ENCODE measurements at regions not wholly inside any gene's neighbourhood (a gene's known extent, or its start where the extent isn't known, plus 50 kb on each side); places are given as distances from the start of the nearest gene placed in this dataset.

DNA sequence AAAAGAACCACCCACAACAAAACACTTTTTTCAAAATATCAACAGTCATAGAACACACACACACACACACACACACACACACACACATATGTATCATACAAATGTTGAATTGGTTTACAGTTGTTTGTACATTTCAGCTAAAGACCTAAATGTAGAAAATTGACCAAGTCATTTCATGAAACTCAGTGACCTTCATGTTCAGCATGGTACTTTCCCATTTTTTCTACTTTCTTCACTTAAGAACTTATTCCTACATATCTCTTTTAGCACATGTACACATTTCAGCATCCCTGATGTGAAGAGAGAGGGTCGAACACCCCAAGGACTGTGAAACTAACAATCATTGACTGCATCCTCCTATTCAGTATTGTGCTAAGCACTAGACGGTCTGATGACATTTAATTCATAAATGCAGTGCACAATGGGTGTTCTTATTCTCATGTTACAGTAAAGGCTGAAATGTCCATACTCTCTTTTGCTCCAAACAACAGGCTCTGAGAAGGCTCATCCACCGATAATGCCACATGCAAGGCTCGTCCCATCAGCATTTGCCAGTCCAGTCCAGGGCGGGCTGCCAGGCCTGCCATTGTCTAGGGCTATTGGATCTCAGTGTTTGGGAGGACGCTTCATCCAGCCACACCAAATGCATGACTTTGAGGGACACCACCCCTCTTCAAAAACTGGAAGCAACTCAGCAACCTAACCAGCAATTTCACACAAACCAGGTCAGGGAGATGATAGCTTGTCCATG is 150.1 kb upstream of the RUNX1 start:
- FAIRE-seq (no peak), ATAC-seq (no peak), DNase-seq (ENCODE audit: low read depth in 1 of 2, low spot score in 1 of 2) (no peak)
- H3K4me2 ChIP-seq, result no peak overlapping the region
- peak overlapping the region in 1 of 2 experiments; percentile 50; a peak in 2 of 6 replicates for H3K27ac ChIP-seq
- CTCF ChIA-PET, result interaction anchor here (0.6 kb wide), 1 partner anchor 13 kb away, joined by 3 read pairs; no protein-coding TSS in a partner anchor
- TF ChIP-seq, protein P1, sequence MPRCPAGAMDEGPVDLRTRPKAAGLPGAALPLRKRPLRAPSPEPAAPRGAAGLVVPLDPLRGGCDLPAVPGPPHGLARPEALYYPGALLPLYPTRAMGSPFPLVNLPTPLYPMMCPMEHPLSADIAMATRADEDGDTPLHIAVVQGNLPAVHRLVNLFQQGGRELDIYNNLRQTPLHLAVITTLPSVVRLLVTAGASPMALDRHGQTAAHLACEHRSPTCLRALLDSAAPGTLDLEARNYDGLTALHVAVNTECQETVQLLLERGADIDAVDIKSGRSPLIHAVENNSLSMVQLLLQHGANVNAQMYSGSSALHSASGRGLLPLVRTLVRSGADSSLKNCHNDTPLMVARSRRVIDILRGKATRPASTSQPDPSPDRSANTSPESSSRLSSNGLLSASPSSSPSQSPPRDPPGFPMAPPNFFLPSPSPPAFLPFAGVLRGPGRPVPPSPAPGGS (IDR thresholded peaks at IDR 0.05), result no peak
- TF ChIP-seq PHF8 (IDR thresholded peaks at IDR 0.05; ENCODE audit: borderline replicate concordance, low read depth) (no peak), RAD21 (conservative IDR thresholded peaks at IDR 0.05 in 1 of 2, IDR thresholded peaks at IDR 0.05 in 1 of 2) (no peak), SMC3 (IDR thresholded peaks at IDR 0.05) (no peak), JUN (IDR thresholded peaks at IDR 0.05) (no peak), NFE2L2 (conservative IDR thresholded peaks at IDR 0.05; ENCODE audit: low read length) (no peak), TFCP2L1 (CRISPR knock-in tag; IDR thresholded peaks at IDR 0.05) (no peak), KDM1A (IDR thresholded peaks at IDR 0.05; ENCODE audit: low read depth) (no peak), TP53 (CRISPR knock-in tag; IDR thresholded peaks at IDR 0.05) (no peak), FOSB (CRISPR knock-in tag; IDR thresholded peaks at IDR 0.05) (no peak), CHD4 (IDR thresholded peaks at IDR 0.05; ENCODE audit: borderline replicate concordance) (no peak), SREBF2 (IDR thresholded peaks at IDR 0.05) (no peak), CBX2 (IDR thresholded peaks at IDR 0.05; ENCODE audit: borderline replicate concordance, low read depth) (no peak)
- TF ChIP-seq, protein P2, sequence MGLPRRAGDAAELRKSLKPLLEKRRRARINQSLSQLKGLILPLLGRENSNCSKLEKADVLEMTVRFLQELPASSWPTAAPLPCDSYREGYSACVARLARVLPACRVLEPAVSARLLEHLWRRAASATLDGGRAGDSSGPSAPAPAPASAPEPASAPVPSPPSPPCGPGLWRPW (IDR thresholded peaks at IDR 0.05), result no peak
- TF ChIP-seq, protein P3, sequence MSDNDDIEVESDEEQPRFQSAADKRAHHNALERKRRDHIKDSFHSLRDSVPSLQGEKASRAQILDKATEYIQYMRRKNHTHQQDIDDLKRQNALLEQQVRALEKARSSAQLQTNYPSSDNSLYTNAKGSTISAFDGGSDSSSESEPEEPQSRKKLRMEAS (IDR thresholded peaks at IDR 0.05), result no peak
- TF ChIP-seq, protein P4, sequence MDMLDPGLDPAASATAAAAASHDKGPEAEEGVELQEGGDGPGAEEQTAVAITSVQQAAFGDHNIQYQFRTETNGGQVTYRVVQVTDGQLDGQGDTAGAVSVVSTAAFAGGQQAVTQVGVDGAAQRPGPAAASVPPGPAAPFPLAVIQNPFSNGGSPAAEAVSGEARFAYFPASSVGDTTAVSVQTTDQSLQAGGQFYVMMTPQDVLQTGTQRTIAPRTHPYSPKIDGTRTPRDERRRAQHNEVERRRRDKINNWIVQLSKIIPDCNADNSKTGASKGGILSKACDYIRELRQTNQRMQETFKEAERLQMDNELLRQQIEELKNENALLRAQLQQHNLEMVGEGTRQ (IDR thresholded peaks at IDR 0.05), result no peak
- TF ChIP-seq, protein P5, sequence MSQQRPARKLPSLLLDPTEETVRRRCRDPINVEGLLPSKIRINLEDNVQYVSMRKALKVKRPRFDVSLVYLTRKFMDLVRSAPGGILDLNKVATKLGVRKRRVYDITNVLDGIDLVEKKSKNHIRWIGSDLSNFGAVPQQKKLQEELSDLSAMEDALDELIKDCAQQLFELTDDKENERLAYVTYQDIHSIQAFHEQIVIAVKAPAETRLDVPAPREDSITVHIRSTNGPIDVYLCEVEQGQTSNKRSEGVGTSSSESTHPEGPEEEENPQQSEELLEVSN (IDR thresholded peaks at IDR 0.05; ENCODE audit: borderline replicate concordance, low read depth), result no peak
- H3K9me3 ChIP-seq, result no peaks in the 10 kb centered on the region
- H3K4me3 ChIP-seq, result no peak overlapping the region
- POLR2A ChIA-PET, result interaction anchor here (0.6 kb wide), 1 partner anchor 1765 kb away, joined by 3 read pairs; no protein-coding TSS in a partner anchor
- WGBS (ENCODE audit: missing lambda C conversion rate), result 84% methylated on average over 6 of the region's 6 CpGs
- peaks cover 24% of the 10 kb centered on the region for H3K4me1 ChIP-seq

DNA sequence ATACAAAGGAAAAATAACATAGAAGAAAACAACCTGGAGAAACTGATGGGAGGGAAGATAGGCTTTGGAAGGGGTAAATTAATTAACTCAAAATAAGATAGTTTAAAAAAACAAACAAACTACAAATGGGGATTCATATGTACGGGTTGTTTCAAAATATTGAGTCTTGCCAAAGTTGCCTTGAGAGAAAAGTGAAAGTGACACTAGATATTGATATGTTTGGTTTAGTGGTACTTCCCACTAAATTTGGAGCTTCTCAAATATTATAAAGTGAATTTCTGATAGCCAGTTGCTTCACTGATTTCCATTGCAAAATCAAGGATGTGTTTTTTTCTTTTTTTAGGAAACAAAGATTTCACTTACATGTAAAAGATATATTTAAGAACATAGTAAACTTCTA is 149.5 kb upstream of the RUNX1 start:
- H3K4me3 ChIP-seq, result no peak overlapping the region
- H3K4me2 ChIP-seq, result peak overlapping the region; percentile 38; the same call in 2 of the 3 replicates
- 31% methylated on average over 1 of the region's 1 CpG for WGBS (ENCODE audit: missing lambda C conversion rate)
- H3K27ac ChIP-seq, result peak overlapping the region; percentile 1 to 56; a peak in 2 of 6 replicates
- ATAC-seq (no peak), DNase-seq (ENCODE audit: low read depth in 1 of 2, low spot score in 1 of 2) (no peak), FAIRE-seq (no peak)
- POLR2A ChIA-PET, result interaction anchor here (0.6 kb wide), 1 partner anchor 1765 kb away, joined by 3 read pairs; no protein-coding TSS in a partner anchor
- H3K9me3 ChIP-seq, result no peaks in the 10 kb centered on the region
- CTCF ChIA-PET, result no interaction called here
- no peak for TF ChIP-seq BHLHE40 (IDR thresholded peaks at IDR 0.05; ENCODE audit: low read depth, low read length)
- TF ChIP-seq HOXA7 (CRISPR knock-in tag; IDR thresholded peaks at IDR 0.05), result no peak
- no peak for TF ChIP-seq ESRRA (IDR thresholded peaks at IDR 0.05; ENCODE audit: borderline replicate concordance, low read length)
- TF ChIP-seq TP53 (CRISPR knock-in tag; IDR thresholded peaks at IDR 0.05), result no peak
- TF ChIP-seq GATA3 (IDR thresholded peaks at IDR 0.05; ENCODE audit: borderline replicate concordance), result no peak
- no peak for TF ChIP-seq SREBF2 (IDR thresholded peaks at IDR 0.05)
- TF ChIP-seq, protein P6, sequence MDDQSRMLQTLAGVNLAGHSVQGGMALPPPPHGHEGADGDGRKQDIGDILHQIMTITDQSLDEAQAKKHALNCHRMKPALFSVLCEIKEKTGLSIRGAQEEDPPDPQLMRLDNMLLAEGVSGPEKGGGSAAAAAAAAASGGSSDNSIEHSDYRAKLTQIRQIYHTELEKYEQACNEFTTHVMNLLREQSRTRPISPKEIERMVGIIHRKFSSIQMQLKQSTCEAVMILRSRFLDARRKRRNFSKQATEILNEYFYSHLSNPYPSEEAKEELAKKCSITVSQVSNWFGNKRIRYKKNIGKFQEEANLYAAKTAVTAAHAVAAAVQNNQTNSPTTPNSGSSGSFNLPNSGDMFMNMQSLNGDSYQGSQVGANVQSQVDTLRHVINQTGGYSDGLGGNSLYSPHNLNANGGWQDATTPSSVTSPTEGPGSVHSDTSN (IDR thresholded peaks at IDR 0.05), result no peak
- no peak for TF ChIP-seq CBX8 (IDR thresholded peaks at IDR 0.05)
- TF ChIP-seq, protein P5 (IDR thresholded peaks at IDR 0.05; ENCODE audit: borderline replicate concordance, low read depth), result no peak
- no peak for TF ChIP-seq FOSB (CRISPR knock-in tag; IDR thresholded peaks at IDR 0.05)
- TF ChIP-seq CHD4 (IDR thresholded peaks at IDR 0.05; ENCODE audit: borderline replicate concordance), result no peak
- TF ChIP-seq KDM1A (IDR thresholded peaks at IDR 0.05; ENCODE audit: low read depth), result no peak
- TF ChIP-seq, protein P1 (IDR thresholded peaks at IDR 0.05), result no peak
- no peak for TF ChIP-seq ZSCAN20 (CRISPR knock-in tag; IDR thresholded peaks at IDR 0.05)
- H3K4me1 ChIP-seq, result peaks cover 23% of the 10 kb centered on the region

All from A549 (cell line).